NCI-H128 (cell line): ENCODE measurements at regions not wholly inside any gene's neighbourhood (a gene's known extent, or its start where the extent isn't known, plus 50 kb on each side); places are given as distances from the start of the nearest gene placed in this dataset.
"Not testable (repeated sequence)": the region's sequence is repeated elsewhere in the genome, so short reads cannot be mapped to it uniquely, and the experiment has no call there.

Experiments used
- DNase-seq: peaks from one replicate; lab custom pipeline; 2025; ENCODE audit not compliant: unreplicated experiment; lab: John Stamatoyannopoulos, UW

- no peak for DNase-seq
Observed at GRCh38 chr2:215667585-215668377, 231.9 kb upstream of the FN1 start.

- DNase-seq, result no peak
Observed at GRCh38 chr2:215664847-215665525, 229.1 kb upstream of the FN1 start.

DNA sequence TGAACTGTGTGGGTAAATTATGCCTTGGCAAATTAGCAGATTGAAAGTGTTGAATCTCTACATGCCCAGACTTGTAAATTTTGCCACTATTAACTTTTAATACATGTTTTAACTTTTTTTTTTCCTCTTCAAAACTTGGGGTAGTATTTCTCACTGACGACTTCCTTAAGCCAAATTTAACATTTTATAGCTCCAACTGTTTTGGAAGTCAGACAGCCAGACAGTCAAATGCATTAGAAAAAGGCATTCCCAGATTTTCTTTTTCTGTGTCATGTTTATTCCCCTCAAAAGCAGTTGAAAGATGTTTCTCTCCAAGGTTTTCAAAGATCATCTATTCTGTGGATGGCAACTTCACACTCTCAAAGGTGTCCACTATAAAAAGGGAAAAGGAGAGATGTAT, 226.8 kb upstream of the FN1 start:
- DNase-seq, result no peak

GRCh38 chr2:215660687-215661086, 224.8 kb upstream of the FN1 start:
- no peak for DNase-seq

- no peak for DNase-seq
Observed at GRCh38 chr2:215659650-215660049, 223.8 kb upstream of the FN1 start.

- no peak for DNase-seq
Observed at GRCh38 chr2:215658635-215659305, 222.9 kb upstream of the FN1 start.

GRCh38 chr2:215657844-215658243, 222.0 kb upstream of the FN1 start:
- no peak for DNase-seq

- DNase-seq, result no peak
Observed at GRCh38 chr2:215654148-215654819, 218.4 kb upstream of the FN1 start.

GRCh38 chr2:215653344-215654030, 217.6 kb upstream of the FN1 start:
- DNase-seq, result no peak

GRCh38 chr2:215652388-215652787, 216.5 kb upstream of the FN1 start:
- DNase-seq, result no peak

DNA sequence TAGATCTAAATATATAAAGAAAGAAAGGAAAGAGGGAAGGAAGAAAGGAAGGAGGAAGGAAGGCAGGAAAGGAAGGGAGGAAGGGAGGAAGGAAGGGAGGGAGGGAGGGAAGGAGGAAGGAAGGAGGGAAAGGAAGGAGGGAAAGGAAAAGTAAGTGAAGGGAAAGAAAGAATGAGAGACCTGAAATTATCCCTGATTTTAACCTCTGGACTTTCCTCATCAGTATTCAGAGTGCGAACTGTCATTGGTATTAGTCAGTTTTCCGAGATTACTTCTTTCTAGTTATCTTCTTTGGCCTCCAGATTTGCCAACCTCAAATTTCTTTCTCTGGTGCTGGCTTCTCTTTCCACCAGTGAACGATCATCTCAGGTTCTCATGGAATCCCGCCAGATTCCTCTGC, 215.5 kb upstream of the FN1 start:
- DNase-seq, result no peak

DNA sequence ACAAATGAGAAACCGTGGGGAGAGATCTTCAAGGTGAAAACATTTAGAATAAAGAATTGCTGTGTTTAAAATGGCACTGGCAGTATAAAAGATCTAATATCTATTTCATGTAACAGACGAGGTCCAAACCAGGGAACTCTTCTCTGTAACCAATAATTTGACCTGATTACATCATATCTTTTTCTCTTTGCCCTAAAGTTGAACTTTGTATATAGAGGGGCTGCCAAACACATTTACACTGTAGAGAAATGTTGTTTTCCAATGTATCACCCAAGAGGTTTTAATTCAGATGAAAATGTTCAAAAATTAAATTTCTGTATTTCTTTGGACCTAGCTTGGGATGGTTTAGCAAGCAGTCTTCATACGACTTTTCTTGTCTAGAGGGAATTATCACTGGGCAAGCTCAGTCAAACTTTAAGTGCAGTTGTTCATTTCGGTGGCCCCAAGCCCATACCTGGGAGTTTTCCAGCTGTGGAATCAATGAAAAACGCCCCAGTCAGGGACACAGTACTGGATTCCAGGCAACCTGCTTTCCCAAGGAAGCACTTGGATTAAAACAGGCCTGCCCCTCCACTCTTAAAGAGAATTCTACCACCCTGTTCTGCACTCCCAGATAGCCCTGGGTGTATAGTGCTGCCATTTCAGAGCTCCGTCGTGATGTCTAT, 208.5 kb upstream of the FN1 start:
- no peak for DNase-seq

GRCh38 chr2:215638687-215639086, 202.8 kb upstream of the FN1 start:
- no peak for DNase-seq

GRCh38 chr2:215637651-215638050, 201.8 kb upstream of the FN1 start:
- DNase-seq, result no peak

- DNase-seq, result no peak
Observed at GRCh38 chr2:215636816-215637215, 200.9 kb upstream of the FN1 start.

GRCh38 chr2:215635788-215636139, 199.9 kb upstream of the FN1 start:
- DNase-seq, result no peak

- DNase-seq, result no peak
Observed at GRCh38 chr2:215635071-215635787, 199.4 kb upstream of the FN1 start.

GRCh38 chr2:215633360-215633759, 197.5 kb upstream of the FN1 start:
- DNase-seq, result no peak

DNA sequence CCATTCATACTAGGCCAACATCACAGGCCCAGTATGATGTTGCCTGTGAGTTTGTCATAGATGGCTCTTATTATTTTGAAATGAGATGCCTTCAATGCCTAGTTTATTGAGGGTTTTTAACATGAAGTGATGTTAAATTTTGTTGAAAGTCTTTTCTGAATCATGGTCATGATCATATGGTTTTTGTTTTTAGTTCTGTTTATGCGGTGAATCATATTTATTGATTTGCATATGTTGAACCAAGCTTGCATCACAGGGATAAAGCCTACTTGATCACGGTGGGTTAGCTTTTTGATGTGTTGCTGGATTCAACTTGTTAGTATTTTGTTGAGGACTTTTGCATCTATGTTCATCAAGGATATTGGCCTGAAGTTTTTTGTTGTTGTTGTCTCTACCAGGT, 195.8 kb upstream of the FN1 start:
- no peak for DNase-seq

DNA sequence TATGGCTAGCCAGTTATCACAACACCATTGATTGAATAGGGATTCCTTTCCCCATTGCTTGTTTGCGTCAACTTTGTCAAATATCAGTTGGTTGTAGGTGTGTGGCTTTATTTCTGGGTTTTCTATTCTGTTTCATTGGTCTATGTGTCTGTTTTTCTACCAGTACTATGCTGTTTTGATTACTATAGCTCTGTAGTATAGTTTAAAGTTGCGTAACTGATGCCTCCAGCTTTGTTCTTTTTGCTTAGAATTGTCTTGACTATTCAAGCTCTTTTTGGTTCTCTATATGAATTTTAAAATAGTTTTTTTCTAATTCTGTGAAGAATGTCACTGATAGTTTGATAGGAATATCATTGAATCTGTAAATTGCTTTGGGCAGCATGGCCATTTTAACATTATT, 194.9 kb upstream of the FN1 start:
- not testable (repeated sequence) for DNase-seq
